ENCODE measurements at regions not wholly inside any gene's neighbourhood (a gene's known extent, or its start where the extent isn't known, plus 50 kb on each side); places are given as distances from the start of the nearest gene placed in this dataset.

- no peak for TF ChIP-seq FOXK2 (IDR thresholded peaks at IDR 0.05)
- ChIA-PET CTCF (no interaction called here), POLR2A (no interaction called here)
- DNase-seq (ENCODE audit: extremely low spot score): no peak
Observed at GRCh38 chr2:45131587-45131986, 122.3 kb upstream of the SIX2 start.

GRCh38 chr2:45130736-45131135 lies 121.5 kb upstream of the SIX2 start:
- ChIA-PET CTCF (interaction anchor here (0.6 kb wide), 1 partner anchor 229 kb away, joined by 4 read pairs; no protein-coding TSS in a partner anchor), POLR2A (no interaction called here)
- DNase-seq (ENCODE audit: extremely low spot score): no peak
- TF ChIP-seq FOXM1 (IDR thresholded peaks at IDR 0.05; ENCODE audit: borderline replicate concordance) (no peak), SUZ12 (IDR thresholded peaks at IDR 0.05) (no peak), NFRKB (IDR thresholded peaks at IDR 0.05) (no peak), ELF4 (IDR thresholded peaks at IDR 0.05) (no peak), FOXK2 (IDR thresholded peaks at IDR 0.05) (no peak), ARNT (IDR thresholded peaks at IDR 0.05) (no peak)

- TF ChIP-seq ARNT (IDR thresholded peaks at IDR 0.05): no peak
- TF ChIP-seq SUZ12 (IDR thresholded peaks at IDR 0.05): no peak
- TF ChIP-seq TARDBP (IDR thresholded peaks at IDR 0.05): no peak
- no peak for TF ChIP-seq HDGF (IDR thresholded peaks at IDR 0.05; ENCODE audit: borderline replicate concordance)
- no peak for DNase-seq (ENCODE audit: extremely low spot score)
- POLR2A ChIA-PET: no interaction called here
- CTCF ChIA-PET: interaction anchor here (0.6 to 1.2 kb wide), 2 partner anchors 9 to 59 kb away, joined by 3 to 6 read pairs; no protein-coding TSS in a partner anchor
Observed at GRCh38 chr2:45128580-45128997, 119.3 kb upstream of the SIX2 start.

GRCh38 chr2:45127891-45128290 lies 118.6 kb upstream of the SIX2 start:
- ChIA-PET CTCF (interaction anchor here (0.6 to 1.2 kb wide), 2 partner anchors 8 to 58 kb away, joined by 3 to 6 read pairs; no protein-coding TSS in a partner anchor), POLR2A (no interaction called here)
- DNase-seq (ENCODE audit: extremely low spot score): no peak
- TF ChIP-seq BHLHE40 (IDR thresholded peaks at IDR 0.05; ENCODE audit: borderline replicate concordance) (no peak), NFRKB (IDR thresholded peaks at IDR 0.05) (no peak), FOXM1 (IDR thresholded peaks at IDR 0.05; ENCODE audit: borderline replicate concordance) (no peak), ZNF384 (IDR thresholded peaks at IDR 0.05) (no peak), ARNT (IDR thresholded peaks at IDR 0.05) (no peak), L3MBTL2 (conservative IDR thresholded peaks at IDR 0.05) (no peak), PKNOX1 (IDR thresholded peaks at IDR 0.05) (no peak), FOXK2 (IDR thresholded peaks at IDR 0.05) (no peak), CTBP1 (IDR thresholded peaks at IDR 0.05; ENCODE audit: borderline replicate concordance) (no peak), SP1 (IDR thresholded peaks at IDR 0.05) (no peak), ELF4 (IDR thresholded peaks at IDR 0.05) (no peak), LEF1 (IDR thresholded peaks at IDR 0.05; ENCODE audit: borderline replicate concordance) (no peak), SUZ12 (IDR thresholded peaks at IDR 0.05) (no peak), TARDBP (IDR thresholded peaks at IDR 0.05) (no peak), FOXA1 (IDR thresholded peaks at IDR 0.05) (no peak), HDGF (IDR thresholded peaks at IDR 0.05; ENCODE audit: borderline replicate concordance) (no peak)

- CTCF ChIA-PET: no interaction called here
- TF ChIP-seq HDGF (IDR thresholded peaks at IDR 0.05; ENCODE audit: borderline replicate concordance): no peak
- no peak for TF ChIP-seq SP1 (IDR thresholded peaks at IDR 0.05)
- TF ChIP-seq LEF1 (IDR thresholded peaks at IDR 0.05; ENCODE audit: borderline replicate concordance): no peak
- TF ChIP-seq BHLHE40 (IDR thresholded peaks at IDR 0.05; ENCODE audit: borderline replicate concordance): no peak
- no peak for TF ChIP-seq FOXM1 (IDR thresholded peaks at IDR 0.05; ENCODE audit: borderline replicate concordance)
- TF ChIP-seq SUZ12 (IDR thresholded peaks at IDR 0.05): no peak
- no peak for TF ChIP-seq PKNOX1 (IDR thresholded peaks at IDR 0.05)
- no peak for TF ChIP-seq TARDBP (IDR thresholded peaks at IDR 0.05)
- no peak for TF ChIP-seq NFRKB (IDR thresholded peaks at IDR 0.05)
- TF ChIP-seq ZNF384 (IDR thresholded peaks at IDR 0.05): no peak
- TF ChIP-seq FOXK2 (IDR thresholded peaks at IDR 0.05): no peak
- no peak for TF ChIP-seq ARNT (IDR thresholded peaks at IDR 0.05)
- TF ChIP-seq CTBP1 (IDR thresholded peaks at IDR 0.05; ENCODE audit: borderline replicate concordance): no peak
- no peak for TF ChIP-seq L3MBTL2 (conservative IDR thresholded peaks at IDR 0.05)
- TF ChIP-seq ELF4 (IDR thresholded peaks at IDR 0.05): no peak
- POLR2A ChIA-PET: no interaction called here
Observed at GRCh38 chr2:45127321-45127720, 118.1 kb upstream of the SIX2 start.

GRCh38 chr2:45125232-45125631 lies 116.0 kb upstream of the SIX2 start:
- ChIA-PET POLR2A (no interaction called here), CTCF (no interaction called here)
- TF ChIP-seq ZNF384 (IDR thresholded peaks at IDR 0.05) (no peak), BHLHE40 (IDR thresholded peaks at IDR 0.05; ENCODE audit: borderline replicate concordance) (no peak), SUZ12 (IDR thresholded peaks at IDR 0.05) (no peak), FOXM1 (IDR thresholded peaks at IDR 0.05; ENCODE audit: borderline replicate concordance) (no peak), LEF1 (IDR thresholded peaks at IDR 0.05; ENCODE audit: borderline replicate concordance) (no peak), L3MBTL2 (conservative IDR thresholded peaks at IDR 0.05) (no peak), PKNOX1 (IDR thresholded peaks at IDR 0.05) (no peak), ARNT (IDR thresholded peaks at IDR 0.05) (no peak), FOXA1 (IDR thresholded peaks at IDR 0.05) (no peak), SP1 (IDR thresholded peaks at IDR 0.05) (no peak), ELF4 (IDR thresholded peaks at IDR 0.05) (no peak), NFRKB (IDR thresholded peaks at IDR 0.05) (no peak), FOXK2 (IDR thresholded peaks at IDR 0.05) (no peak), HDGF (IDR thresholded peaks at IDR 0.05; ENCODE audit: borderline replicate concordance) (no peak), TARDBP (IDR thresholded peaks at IDR 0.05) (no peak), CTBP1 (IDR thresholded peaks at IDR 0.05; ENCODE audit: borderline replicate concordance) (no peak)
- no peak for DNase-seq (ENCODE audit: extremely low spot score)

More at GRCh38 chr2:45127321-45127720, 118.1 kb upstream of the SIX2 start:
- no peak for DNase-seq (ENCODE audit: extremely low spot score)

- CTCF ChIA-PET: no interaction called here
- no peak for DNase-seq (ENCODE audit: extremely low spot score)
- TF ChIP-seq PKNOX1 (IDR thresholded peaks at IDR 0.05): no peak
- no peak for TF ChIP-seq ZNF384 (IDR thresholded peaks at IDR 0.05)
- TF ChIP-seq HDGF (IDR thresholded peaks at IDR 0.05; ENCODE audit: borderline replicate concordance): no peak
- no peak for TF ChIP-seq ARNT (IDR thresholded peaks at IDR 0.05)
- no peak for TF ChIP-seq SUZ12 (IDR thresholded peaks at IDR 0.05)
- TF ChIP-seq FOXM1 (IDR thresholded peaks at IDR 0.05; ENCODE audit: borderline replicate concordance): no peak
- no peak for TF ChIP-seq CTBP1 (IDR thresholded peaks at IDR 0.05; ENCODE audit: borderline replicate concordance)
- no peak for TF ChIP-seq FOXK2 (IDR thresholded peaks at IDR 0.05)
- TF ChIP-seq TARDBP (IDR thresholded peaks at IDR 0.05): no peak
- no peak for TF ChIP-seq LEF1 (IDR thresholded peaks at IDR 0.05; ENCODE audit: borderline replicate concordance)
- TF ChIP-seq ELF4 (IDR thresholded peaks at IDR 0.05): no peak
- TF ChIP-seq FOXA1 (IDR thresholded peaks at IDR 0.05): no peak
- TF ChIP-seq SP1 (IDR thresholded peaks at IDR 0.05): no peak
- no peak for TF ChIP-seq BHLHE40 (IDR thresholded peaks at IDR 0.05; ENCODE audit: borderline replicate concordance)
- no peak for TF ChIP-seq NFRKB (IDR thresholded peaks at IDR 0.05)
- TF ChIP-seq L3MBTL2 (conservative IDR thresholded peaks at IDR 0.05): no peak
- POLR2A ChIA-PET: no interaction called here
Observed at GRCh38 chr2:45124456-45124855, 115.2 kb upstream of the SIX2 start.
